ENCODE measurements at regions not wholly inside any gene's neighbourhood (a gene's known extent, or its start where the extent isn't known, plus 50 kb on each side); places are given as distances from the start of the nearest gene placed in this dataset.

DNA sequence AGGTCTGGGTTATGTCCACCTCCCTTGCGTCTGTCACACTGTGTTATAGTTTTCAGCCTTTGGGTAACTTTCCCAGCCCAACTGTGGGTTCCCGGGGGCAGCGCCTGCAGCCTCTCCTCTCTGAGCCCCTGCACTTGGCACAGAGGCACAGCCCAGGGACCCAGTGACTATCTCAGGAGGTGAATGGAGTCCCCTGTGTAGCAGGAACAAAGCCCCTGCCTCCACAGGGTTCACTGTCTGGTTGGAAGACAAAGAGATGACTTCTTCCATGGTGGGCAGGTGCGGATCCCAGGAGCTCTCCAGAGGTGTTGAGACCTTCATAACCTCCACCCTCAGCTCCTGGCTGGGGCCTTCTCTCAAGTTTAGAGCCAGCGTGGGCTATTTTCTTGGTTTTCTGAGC, 156.9 kb downstream of the C9orf50 start:
- H3K9ac ChIP-seq (ENCODE audit: insufficient read depth in 1 of 2, low read length in 2 of 2): no peak overlapping the region
- no peaks in the 10 kb centered on the region for H3K36me3 ChIP-seq (ENCODE audit: control insufficient read depth in 4 of 4, insufficient read depth in 4 of 4, low read length in 4 of 4)
- no peak overlapping the region for H3K27ac ChIP-seq (ENCODE audit: low read depth in 1 of 2, low read length in 1 of 2)
- no peaks in the 10 kb centered on the region for H3K27me3 ChIP-seq (ENCODE audit: control insufficient read depth in 3 of 3, insufficient read depth in 3 of 3, low read length in 2 of 3)
- TF ChIP-seq, protein P1, sequence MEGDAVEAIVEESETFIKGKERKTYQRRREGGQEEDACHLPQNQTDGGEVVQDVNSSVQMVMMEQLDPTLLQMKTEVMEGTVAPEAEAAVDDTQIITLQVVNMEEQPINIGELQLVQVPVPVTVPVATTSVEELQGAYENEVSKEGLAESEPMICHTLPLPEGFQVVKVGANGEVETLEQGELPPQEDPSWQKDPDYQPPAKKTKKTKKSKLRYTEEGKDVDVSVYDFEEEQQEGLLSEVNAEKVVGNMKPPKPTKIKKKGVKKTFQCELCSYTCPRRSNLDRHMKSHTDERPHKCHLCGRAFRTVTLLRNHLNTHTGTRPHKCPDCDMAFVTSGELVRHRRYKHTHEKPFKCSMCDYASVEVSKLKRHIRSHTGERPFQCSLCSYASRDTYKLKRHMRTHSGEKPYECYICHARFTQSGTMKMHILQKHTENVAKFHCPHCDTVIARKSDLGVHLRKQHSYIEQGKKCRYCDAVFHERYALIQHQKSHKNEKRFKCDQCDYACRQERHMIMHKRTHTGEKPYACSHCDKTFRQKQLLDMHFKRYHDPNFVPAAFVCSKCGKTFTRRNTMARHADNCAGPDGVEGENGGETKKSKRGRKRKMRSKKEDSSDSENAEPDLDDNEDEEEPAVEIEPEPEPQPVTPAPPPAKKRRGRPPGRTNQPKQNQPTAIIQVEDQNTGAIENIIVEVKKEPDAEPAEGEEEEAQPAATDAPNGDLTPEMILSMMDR (IDR thresholded peaks at IDR 0.05; ENCODE audit: control extremely low read depth, extremely low read depth): no peak
- H3K9me3 ChIP-seq (ENCODE audit: control insufficient read depth in 4 of 4, insufficient read depth in 3 of 4, low read length in 3 of 4): no peaks in the 10 kb centered on the region
- WGBS, 2 donors: 94% methylated on average over 5 of the region's 5 CpGs
- no peak for DNase-seq
- peaks cover 0 to 57% (median 17%) of the 10 kb centered on the region in 5 donors for H3K4me1 ChIP-seq (ENCODE audit: control insufficient read depth in 5 of 5, insufficient read depth in 5 of 5, low read length in 5 of 5)
- H3K4me3 ChIP-seq: no peak overlapping the region
- no peak for ATAC-seq (ENCODE audit: insufficient read depth, low FRiP score)

DNA sequence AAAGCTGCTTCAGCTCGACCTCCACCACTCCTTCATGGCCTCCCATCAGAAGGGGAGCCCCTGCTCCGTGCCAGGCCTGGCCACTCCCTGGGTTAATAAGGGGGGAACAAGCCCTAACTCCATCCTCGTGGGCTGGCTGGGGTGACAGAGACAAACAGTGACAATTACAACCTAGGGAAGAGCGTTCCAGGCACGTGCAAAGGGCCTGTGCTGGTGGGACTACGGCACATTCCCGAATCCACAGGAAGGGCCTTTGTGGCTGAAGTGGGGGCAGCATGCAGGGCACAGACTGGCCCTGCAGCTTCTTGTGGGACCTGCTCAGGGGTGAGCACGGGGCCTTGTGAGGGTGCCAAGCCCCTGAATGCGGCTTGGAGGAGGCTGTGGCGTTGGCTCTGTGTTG, 157.4 kb downstream of the C9orf50 start:
- WGBS, 2 donors: 87 to 89% methylated on average over 10 of the region's 10 CpGs
- TF ChIP-seq, protein P1 (IDR thresholded peaks at IDR 0.05; ENCODE audit: control extremely low read depth, extremely low read depth): no peak
- Histone ChIP-seq H3K9ac (ENCODE audit: insufficient read depth in 1 of 2, low read length in 2 of 2) (no peak overlapping the region), H3K27ac (ENCODE audit: low read depth in 1 of 2, low read length in 1 of 2) (no peak overlapping the region), H3K4me1 (ENCODE audit: control insufficient read depth in 5 of 5, insufficient read depth in 5 of 5, low read length in 5 of 5) (peaks cover 0 to 62% (median 17%) of the 10 kb centered on the region in 5 donors), H3K27me3 (ENCODE audit: control insufficient read depth in 3 of 3, insufficient read depth in 3 of 3, low read length in 2 of 3) (no peaks in the 10 kb centered on the region), H3K36me3 (ENCODE audit: control insufficient read depth in 4 of 4, insufficient read depth in 4 of 4, low read length in 4 of 4) (no peaks in the 10 kb centered on the region), H3K9me3 (ENCODE audit: control insufficient read depth in 4 of 4, insufficient read depth in 3 of 4, low read length in 3 of 4) (no peaks in the 10 kb centered on the region), H3K4me3 (no peak overlapping the region)
- ATAC-seq (ENCODE audit: insufficient read depth, low FRiP score) (no peak), DNase-seq (no peak)

DNA sequence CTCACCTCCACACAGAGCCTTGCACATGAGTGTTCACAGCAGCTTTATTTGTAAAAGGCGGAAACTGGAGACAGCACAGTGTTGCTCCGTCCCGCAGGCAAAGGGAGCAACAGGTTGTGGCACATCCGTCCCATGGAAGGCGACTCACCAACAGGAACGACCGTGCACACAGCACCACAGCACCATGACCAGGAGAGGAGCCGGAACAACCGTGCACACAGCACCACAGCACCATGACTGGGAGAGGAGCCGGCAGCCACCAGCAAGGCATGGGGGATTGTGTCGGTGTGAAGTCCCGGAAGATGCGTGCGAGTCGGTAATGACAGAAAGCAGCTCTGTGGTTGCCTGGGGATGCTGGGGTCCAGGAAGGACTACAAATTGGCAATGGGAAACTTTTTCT, 158.5 kb downstream of the C9orf50 start:
- Histone ChIP-seq H3K4me3 (no peak overlapping the region), H3K27me3 (ENCODE audit: control insufficient read depth in 3 of 3, insufficient read depth in 3 of 3, low read length in 2 of 3) (no peaks in the 10 kb centered on the region), H3K36me3 (ENCODE audit: control insufficient read depth in 4 of 4, insufficient read depth in 4 of 4, low read length in 4 of 4) (no peaks in the 10 kb centered on the region), H3K4me1 (ENCODE audit: control insufficient read depth in 5 of 5, insufficient read depth in 5 of 5, low read length in 5 of 5) (peaks cover 0 to 68% (median 17%) of the 10 kb centered on the region in 5 donors), H3K9me3 (ENCODE audit: control insufficient read depth in 4 of 4, insufficient read depth in 3 of 4, low read length in 3 of 4) (no peaks in the 10 kb centered on the region), H3K27ac (ENCODE audit: low read depth in 1 of 2, low read length in 1 of 2) (no peak overlapping the region), H3K9ac (ENCODE audit: insufficient read depth in 1 of 2, low read length in 2 of 2) (no peak overlapping the region)
- no peak for DNase-seq
- 95 to 96% methylated on average over 15 of the region's 15 CpGs for WGBS, 2 donors
- TF ChIP-seq, protein P1 (IDR thresholded peaks at IDR 0.05; ENCODE audit: control extremely low read depth, extremely low read depth): no peak
- no peak for ATAC-seq (ENCODE audit: insufficient read depth, low FRiP score)

Data from lung (tissue), 11 donors.